Neural progenitor cell (in vitro differentiated cells): ENCODE measurements at regions not wholly inside any gene's neighbourhood (a gene's known extent, or its start where the extent isn't known, plus 50 kb on each side); places are given as distances from the start of the nearest gene placed in this dataset.
"Not testable (repeated sequence)": the region's sequence is repeated elsewhere in the genome, so short reads cannot be mapped to it uniquely, and the experiment has no call there.

Experiments used
- CTCF ChIP-seq: fragments of 200-600 bp; sonication (generic); IDR thresholded peaks from 2 replicates; pipeline ENCODE4 v1.5.1; 2017; ENCODE audit warnings: antibody characterized with exemption, mild to moderate bottlenecking
- EZH2phosphoT487 ChIP-seq: fragments of 200-600 bp; sonication (generic); IDR thresholded peaks from 2 replicates; pipeline ENCODE4 v1.6.1; 2017; ENCODE audit warnings: antibody characterized with exemption

- TF ChIP-seq CTCF, EZH2phosphoT487: not testable (repeated sequence)
Observed at GRCh38 chr20:30503204-30503603, 754.3 kb upstream of the DEFB115 start.
